ENCODE measurements at regions not wholly inside any gene's neighbourhood (a gene's known extent, or its start where the extent isn't known, plus 50 kb on each side); places are given as distances from the start of the nearest gene placed in this dataset.

- RAD21 ChIA-PET (ENCODE audit: low non-redundant PET in 1 of 2, low total read pairs in 2 of 2, uncharacterized antibody in 2 of 2, unreplicated experiment in 2 of 2) = no interaction called here
- DNase-seq (ENCODE audit: low read depth, low spot score) (no peak), ATAC-seq (no peak)
- Histone ChIP-seq H3K36me3 (ENCODE audit: control insufficient read depth in 1 of 2, insufficient read depth in 2 of 2, low read length in 2 of 2) (no peaks in the 10 kb centered on the region), H3K27ac (ENCODE audit: low read depth, low read length) (no peak overlapping the region), H3K4me2 (ENCODE audit: low read length) (no peak overlapping the region), H3K4me3 (replicated peaks in 1 of 2; ENCODE audit: low read depth in 1 of 2, low read length in 2 of 2) (no peak overlapping the region), H3K4me1 (ENCODE audit: control insufficient read depth in 1 of 2, insufficient read depth in 2 of 2, low read length in 2 of 2) (no peaks in the 10 kb centered on the region), H4K20me1 (ENCODE audit: insufficient read depth) (no peaks in the 10 kb centered on the region), H3K79me2 (ENCODE audit: insufficient read depth, low read length) (no peaks in the 10 kb centered on the region), H3K9ac (ENCODE audit: low read length) (no peak overlapping the region), H3K9me2 (ENCODE audit: insufficient read depth) (no peaks in the 10 kb centered on the region), H3K9me3 (ENCODE audit: control insufficient read depth in 1 of 2, insufficient read depth in 1 of 2, low read depth in 1 of 2, low read length in 2 of 2) (peaks cover 0 to 18% of the 10 kb centered on the region in 2 experiments; a peak in 2 of 4 replicates), H2AFZ (ENCODE audit: low read depth, low read length, poor library complexity, severe bottlenecking) (no peak overlapping the region), H3K27me3 (ENCODE audit: insufficient read depth, low read length) (no peaks in the 10 kb centered on the region)
- TF ChIP-seq ZNF274 (IDR thresholded peaks at IDR 0.05; ENCODE audit: low read depth, low read length) (no peak), CEBPB (IDR thresholded peaks at IDR 0.05; ENCODE audit: low read depth) (no peak), ATF3 (IDR thresholded peaks at IDR 0.05) (no peak), SRF (IDR thresholded peaks at IDR 0.05; ENCODE audit: low read depth) (no peak), MAX (IDR thresholded peaks at IDR 0.05) (no peak), ZBTB33 (IDR thresholded peaks at IDR 0.05; ENCODE audit: extremely low read depth, insufficient replicate concordance, low read length) (no peak), ELF1 (IDR thresholded peaks at IDR 0.05; ENCODE audit: borderline replicate concordance, low read depth) (no peak), FOSL1 (IDR thresholded peaks at IDR 0.05; ENCODE audit: low read depth) (no peak), RAD21 (IDR thresholded peaks at IDR 0.05; ENCODE audit: low read depth) (no peak), TCF7L2 (IDR thresholded peaks at IDR 0.05; ENCODE audit: borderline replicate concordance, extremely low read depth, insufficient read depth, insufficient read length) (no peak), POLR2AphosphoS5 (IDR thresholded peaks at IDR 0.05; ENCODE audit: low read depth, low read length) (no peak), SP1 (IDR thresholded peaks at IDR 0.05; ENCODE audit: low read depth) (no peak), REST (IDR thresholded peaks at IDR 0.05; ENCODE audit: low read depth) (no peak), ZFX (IDR thresholded peaks at IDR 0.05) (no peak), YY1 (IDR thresholded peaks at IDR 0.05; ENCODE audit: extremely low read depth, insufficient replicate concordance, low read depth, low read length) (no peak), CTCF (IDR thresholded peaks at IDR 0.05 in 2 of 3, conservative IDR thresholded peaks at IDR 0.05 in 1 of 3; ENCODE audit: borderline replicate concordance in 1 of 3, insufficient read depth in 1 of 3, low read depth in 2 of 3, low read length in 2 of 3) (no peak), JUND (IDR thresholded peaks at IDR 0.05) (no peak), CBX3 (IDR thresholded peaks at IDR 0.05; ENCODE audit: low read depth) (no peak), EZH2phosphoT487 (IDR thresholded peaks at IDR 0.05; ENCODE audit: borderline replicate concordance) (no peak), POLR2A (IDR thresholded peaks at IDR 0.05; ENCODE audit: borderline replicate concordance, extremely low read depth, insufficient read depth, insufficient read length) (no peak)
- CTCF ChIA-PET = no interaction called here
- POLR2A ChIA-PET = no interaction called here
- BruUV-seq (replicated peaks) = no TSS peak
- intact Hi-C loops (cut with micrococcal nuclease) = no loop called here
Measured at GRCh38 chr16:35255816-35256215, 1796.4 kb downstream of the TP53TG3F start.

Data from HCT116 (cell line).